Right lobe of liver (tissue), 4 donors: ENCODE measurements at regions not wholly inside any gene's neighbourhood (a gene's known extent, or its start where the extent isn't known, plus 50 kb on each side); places are given as distances from the start of the nearest gene placed in this dataset.

Experiments used
- CTCF ChIP-seq, 4 donors: fragments of 200-600 bp in 3 of 4; fragments of 450-650 bp in 1 of 4; IDR thresholded peaks; one replicate each; pipeline versions ENCODE4 v1.5.1 to v1.8.0; 2016 to 2022; ENCODE audit warnings: antibody characterized with exemption in 4 of 4, mild to moderate bottlenecking in 2 of 4
- POLR2A ChIP-seq: fragments of 450-650 bp; IDR thresholded peaks from one replicate; pipeline ENCODE4 v1.6.1; 2017; ENCODE audit warnings: antibody characterized with exemption, mild to moderate bottlenecking
- donor health status: DM: no; HTN: no; CAD: no.
- donor health status: DM: no; HTN: no; CAD: no.
- donor health status: DM: no; HTN: yes; CAD: no.

DNA sequence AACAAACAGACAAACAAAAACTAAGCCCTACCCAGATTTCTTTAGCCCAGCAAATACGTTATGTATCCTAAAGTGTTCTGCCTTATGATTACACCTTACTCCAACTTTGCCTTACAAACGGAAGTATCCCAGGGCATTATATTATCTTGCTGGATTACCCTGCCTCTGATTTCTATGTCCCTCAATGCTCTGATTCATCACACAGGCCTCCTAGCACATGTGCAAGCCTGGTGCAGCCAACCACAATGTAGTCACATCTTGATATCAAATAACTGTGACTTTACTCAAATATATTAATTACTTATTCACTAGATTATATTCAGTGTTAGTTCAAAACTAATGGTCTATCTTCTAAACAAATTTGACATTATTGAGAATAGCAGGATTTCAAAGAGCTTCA is 598.6 kb downstream of the TBC1D32 start:
- no peak for TF ChIP-seq CTCF (IDR thresholded peaks at IDR 0.05)
- TF ChIP-seq POLR2A, result no peak
